Smooth muscle cell (in vitro differentiated cells): ENCODE measurements at regions not wholly inside any gene's neighbourhood (a gene's known extent, or its start where the extent isn't known, plus 50 kb on each side); places are given as distances from the start of the nearest gene placed in this dataset.

Experiments
- DNase-seq: peaks from one replicate; lab custom pipeline; 2025; ENCODE audit not compliant: unreplicated experiment; lab: John Stamatoyannopoulos, UW
- H2AFZ ChIP-seq: fragments of 200-600 bp; sonication (generic); 2 replicates; pipeline ENCODE4 v1.6.0; 2016; ENCODE audit warnings: antibody characterized with exemption, low read depth, mild to moderate bottlenecking
- H3F3A ChIP-seq: fragments of 200-600 bp; sonication (generic); 2 replicates; pipeline ENCODE4 v1.6.0; 2017; ENCODE audit warnings: antibody characterized with exemption, low read depth
- H3K27ac ChIP-seq: fragments of 200-600 bp; sonication (generic); 2 replicates; pipeline ENCODE4 v1.5.1; 2016; ENCODE audit warnings: low read depth, mild to moderate bottlenecking
- H3K27me3 ChIP-seq: fragments of 200-600 bp; sonication (generic); 2 replicates; pipeline ENCODE4 v1.6.1; 2016; ENCODE audit warnings: low read depth, mild to moderate bottlenecking
- H3K36me3 ChIP-seq: fragments of 200-600 bp; sonication (generic); 2 replicates; pipeline ENCODE4 v1.5.1; 2016; ENCODE audit warnings: low read depth
- H3K4me1 ChIP-seq: fragments of 200-600 bp; sonication (generic); 2 replicates; pipeline ENCODE4 v1.5.1; 2016; ENCODE audit warnings: low read depth
- H3K4me2 ChIP-seq: fragments of 200-600 bp; sonication (generic); 2 replicates; pipeline ENCODE4 v1.6.0; 2016; ENCODE audit warnings: mild to moderate bottlenecking
- H3K4me3 ChIP-seq: fragments of 200-600 bp; sonication (generic); 2 replicates; pipeline ENCODE4 v1.5.1; 2016; ENCODE audit warnings: mild to moderate bottlenecking
- H3K79me2 ChIP-seq: fragments of 200-600 bp; sonication (generic); 2 replicates; pipeline ENCODE4 v1.6.0; 2016; ENCODE audit warnings: low read depth, mild to moderate bottlenecking
- H3K9ac ChIP-seq: fragments of 200-600 bp; sonication (generic); 2 replicates; pipeline ENCODE4 v1.6.0; 2016; ENCODE audit warnings: low read depth
- H3K9me3 ChIP-seq: fragments of 200-600 bp; sonication (generic); replicated peaks from 2 replicates; pipeline ENCODE4 v1.5.1; 2016; ENCODE audit warnings: low read depth
- H4K20me1 ChIP-seq: fragments of 200-600 bp; sonication (generic); 2 replicates; pipeline ENCODE4 v1.6.0; 2016; ENCODE audit warnings: low read depth
- WGBS: methylation state at CpG from one replicate; pipeline ENCODE4 v1.1.7; 2016; ENCODE audit warnings: low lambda C conversion rate; 5-methylcytosine and 5-hydroxymethylcytosine counted together
- TF ChIP-seq, protein P1 (sequence below): fragments of 200-600 bp; sonication (generic); IDR thresholded peaks from 2 replicates; pipeline ENCODE4 v1.5.1; 2017; ENCODE audit warnings: borderline replicate concordance, mild to moderate bottlenecking, antibody characterized with exemption; ENCODE audit not compliant: insufficient read depth, poor library complexity, severe bottlenecking

DNA sequence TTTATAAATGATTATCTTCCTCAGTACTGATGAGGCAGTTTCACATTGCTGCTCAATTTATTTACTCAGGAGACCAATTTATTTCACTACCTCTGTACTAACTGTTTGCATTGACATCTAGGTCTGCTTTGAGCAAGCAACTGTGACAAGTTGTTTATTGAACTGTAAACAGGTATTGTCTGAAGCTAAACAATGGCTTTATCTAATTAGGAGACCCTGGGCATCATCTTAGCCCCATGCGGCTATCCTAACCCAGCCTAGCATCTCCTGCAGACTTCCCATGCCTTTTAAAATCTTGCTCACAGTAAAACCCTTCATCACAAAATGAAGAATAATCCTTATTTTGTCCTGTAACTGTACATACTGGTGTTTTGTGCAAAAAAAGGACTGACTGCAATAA, 348.2 kb downstream of the RWDD3 start:
- 91% methylated on average over 1 of the region's 1 CpG for WGBS
- H3K4me3 ChIP-seq: no peak overlapping the region
- no peak for DNase-seq
- no peaks in the 10 kb centered on the region for H3K27me3 ChIP-seq
- no peak overlapping the region for H3K27ac ChIP-seq
- H3K36me3 ChIP-seq: no peaks in the 10 kb centered on the region
- no peaks in the 10 kb centered on the region for H4K20me1 ChIP-seq
- H3F3A ChIP-seq: no peaks in the 10 kb centered on the region
- no peaks in the 10 kb centered on the region for H3K9me3 ChIP-seq
- peaks cover 21% of the 10 kb centered on the region for H3K4me1 ChIP-seq
- no peak overlapping the region for H2AFZ ChIP-seq
- H3K79me2 ChIP-seq: no peaks in the 10 kb centered on the region
- no peak overlapping the region for H3K4me2 ChIP-seq
- TF ChIP-seq, protein P1, sequence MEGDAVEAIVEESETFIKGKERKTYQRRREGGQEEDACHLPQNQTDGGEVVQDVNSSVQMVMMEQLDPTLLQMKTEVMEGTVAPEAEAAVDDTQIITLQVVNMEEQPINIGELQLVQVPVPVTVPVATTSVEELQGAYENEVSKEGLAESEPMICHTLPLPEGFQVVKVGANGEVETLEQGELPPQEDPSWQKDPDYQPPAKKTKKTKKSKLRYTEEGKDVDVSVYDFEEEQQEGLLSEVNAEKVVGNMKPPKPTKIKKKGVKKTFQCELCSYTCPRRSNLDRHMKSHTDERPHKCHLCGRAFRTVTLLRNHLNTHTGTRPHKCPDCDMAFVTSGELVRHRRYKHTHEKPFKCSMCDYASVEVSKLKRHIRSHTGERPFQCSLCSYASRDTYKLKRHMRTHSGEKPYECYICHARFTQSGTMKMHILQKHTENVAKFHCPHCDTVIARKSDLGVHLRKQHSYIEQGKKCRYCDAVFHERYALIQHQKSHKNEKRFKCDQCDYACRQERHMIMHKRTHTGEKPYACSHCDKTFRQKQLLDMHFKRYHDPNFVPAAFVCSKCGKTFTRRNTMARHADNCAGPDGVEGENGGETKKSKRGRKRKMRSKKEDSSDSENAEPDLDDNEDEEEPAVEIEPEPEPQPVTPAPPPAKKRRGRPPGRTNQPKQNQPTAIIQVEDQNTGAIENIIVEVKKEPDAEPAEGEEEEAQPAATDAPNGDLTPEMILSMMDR: no peak
- no peak overlapping the region for H3K9ac ChIP-seq

DNA sequence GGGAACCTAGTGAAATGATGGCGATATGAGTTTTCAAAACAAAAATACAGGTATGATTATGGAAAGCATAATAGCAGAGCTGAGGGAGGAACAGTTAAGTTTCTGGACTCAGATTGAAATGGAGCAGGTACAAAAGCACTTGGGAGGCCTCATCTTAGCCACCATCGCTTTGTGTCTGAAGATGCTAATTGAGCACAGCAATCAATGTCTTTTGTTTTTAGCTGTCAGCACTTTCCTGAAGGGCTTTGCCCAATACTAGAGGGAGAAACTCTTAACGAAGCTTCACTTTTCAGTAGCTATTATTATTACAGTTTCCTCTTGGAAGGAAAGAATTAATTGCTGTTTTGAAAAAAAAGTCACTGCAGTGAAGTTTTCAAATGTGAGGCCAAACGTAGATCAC, 348.7 kb downstream of the RWDD3 start:
- 73% methylated on average over 4 of the region's 4 CpGs for WGBS
- H3K79me2 ChIP-seq: no peaks in the 10 kb centered on the region
- H3K9ac ChIP-seq: no peak overlapping the region
- H3K9me3 ChIP-seq: no peaks in the 10 kb centered on the region
- H4K20me1 ChIP-seq: no peaks in the 10 kb centered on the region
- DNase-seq: no peak
- peaks cover 21% of the 10 kb centered on the region for H3K4me1 ChIP-seq
- no peaks in the 10 kb centered on the region for H3F3A ChIP-seq
- no peak overlapping the region for H3K4me2 ChIP-seq
- no peak overlapping the region for H3K27ac ChIP-seq
- peak overlapping the region; percentile 41 for H2AFZ ChIP-seq
- no peaks in the 10 kb centered on the region for H3K36me3 ChIP-seq
- no peak overlapping the region for H3K4me3 ChIP-seq
- TF ChIP-seq, protein P1: no peak
- H3K27me3 ChIP-seq: no peaks in the 10 kb centered on the region

DNA sequence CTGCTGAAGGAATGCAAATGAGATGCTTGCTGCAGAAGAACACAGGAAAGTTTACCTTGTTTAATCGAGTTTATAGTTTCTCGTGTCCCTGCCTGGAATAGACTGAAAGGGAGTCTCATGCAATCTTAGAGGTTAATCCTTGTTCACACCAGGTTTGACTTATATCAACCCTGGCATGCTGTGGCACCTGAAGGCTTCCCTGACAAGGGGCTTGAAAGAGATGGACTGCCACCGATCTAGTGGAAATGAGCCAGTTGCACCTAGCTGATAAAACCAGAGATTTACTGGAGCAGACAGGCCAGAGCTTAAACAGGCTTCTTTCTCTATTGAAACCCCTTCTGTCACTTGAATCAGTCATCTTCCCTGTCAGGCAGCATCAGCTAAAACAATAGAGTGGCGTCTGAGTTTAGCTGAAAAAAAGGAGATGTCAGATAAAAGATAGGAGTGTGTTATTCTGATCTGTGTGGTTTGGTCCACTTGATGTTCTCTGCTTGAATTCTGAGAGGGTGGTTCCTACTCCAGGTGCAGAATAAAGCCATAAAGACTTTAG, 349.7 kb downstream of the RWDD3 start:
- no peak overlapping the region for H3K27ac ChIP-seq
- H3K36me3 ChIP-seq: no peaks in the 10 kb centered on the region
- 78% methylated on average over 4 of the region's 4 CpGs for WGBS
- no peak overlapping the region for H3K4me3 ChIP-seq
- DNase-seq: no peak
- TF ChIP-seq, protein P1: no peak
- H3K27me3 ChIP-seq: no peaks in the 10 kb centered on the region
- no peaks in the 10 kb centered on the region for H3K79me2 ChIP-seq
- H3K9ac ChIP-seq: no peak overlapping the region
- no peaks in the 10 kb centered on the region for H3F3A ChIP-seq
- H2AFZ ChIP-seq: no peak overlapping the region
- H4K20me1 ChIP-seq: no peaks in the 10 kb centered on the region
- H3K9me3 ChIP-seq: no peaks in the 10 kb centered on the region
- H3K4me2 ChIP-seq: no peak overlapping the region
- H3K4me1 ChIP-seq: peaks cover 21% of the 10 kb centered on the region

DNA sequence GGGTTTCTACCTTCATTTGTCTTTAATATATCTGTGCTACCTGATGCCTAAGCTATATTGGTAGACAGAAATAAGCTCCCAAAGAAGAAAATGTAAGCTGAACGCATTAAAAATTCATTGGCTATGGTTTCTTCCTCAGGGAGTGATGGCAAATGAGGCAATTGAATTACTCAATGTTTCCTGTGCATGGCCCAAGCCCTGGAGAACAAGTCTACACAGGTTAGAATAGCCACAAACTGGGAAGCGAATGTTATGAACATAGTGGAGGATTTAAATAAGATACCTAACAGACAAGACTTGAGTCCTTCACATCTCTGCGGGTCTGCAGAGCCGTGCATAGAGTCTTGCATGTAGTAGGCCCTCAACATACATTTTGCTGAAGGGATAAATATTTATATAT, 350.3 kb downstream of the RWDD3 start:
- peaks cover 21% of the 10 kb centered on the region for H3K4me1 ChIP-seq
- H3K79me2 ChIP-seq: no peaks in the 10 kb centered on the region
- H2AFZ ChIP-seq: no peak overlapping the region
- H3K4me2 ChIP-seq: no peak overlapping the region
- H3F3A ChIP-seq: no peaks in the 10 kb centered on the region
- H3K36me3 ChIP-seq: no peaks in the 10 kb centered on the region
- DNase-seq: no peak
- H3K27ac ChIP-seq: no peak overlapping the region
- TF ChIP-seq, protein P1: no peak
- no peaks in the 10 kb centered on the region for H3K9me3 ChIP-seq
- no peaks in the 10 kb centered on the region for H4K20me1 ChIP-seq
- no peak overlapping the region for H3K4me3 ChIP-seq
- no peak overlapping the region for H3K9ac ChIP-seq
- WGBS: 87% methylated on average over 4 of the region's 4 CpGs
- no peaks in the 10 kb centered on the region for H3K27me3 ChIP-seq
